GM21367 (cell line): ENCODE measurements at regions not wholly inside any gene's neighbourhood (a gene's known extent, or its start where the extent isn't known, plus 50 kb on each side); places are given as distances from the start of the nearest gene placed in this dataset.
"Not testable (repeated sequence)": the region's sequence is repeated elsewhere in the genome, so short reads cannot be mapped to it uniquely, and the experiment has no call there.

Source experiments
- ATAC-seq: cut with Tn5 transposase; IDR thresholded peaks from one replicate; pipeline ENCODE4 v1.9.1; 2021; ENCODE audit not compliant: unreplicated experiment

DNA sequence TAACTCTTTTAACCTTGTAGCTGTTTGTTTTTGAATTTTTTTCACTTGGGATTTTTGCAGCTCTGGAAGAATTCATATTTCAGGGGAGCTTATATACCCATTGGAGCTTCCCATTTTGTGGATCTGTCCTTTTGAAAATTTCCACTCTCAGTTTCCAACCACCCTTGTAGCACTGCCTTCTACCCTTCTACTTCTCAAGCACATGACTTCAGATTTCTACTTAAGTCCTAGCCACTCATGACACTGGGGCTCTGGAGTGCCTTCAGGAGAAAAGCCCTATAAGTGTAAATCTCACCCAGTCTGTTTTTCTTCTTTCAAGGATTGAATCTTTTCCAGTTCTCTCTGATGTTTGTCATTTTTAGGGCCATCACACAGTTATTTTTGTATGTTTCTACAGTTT lies 283.7 kb upstream of the KCNH7 start:
- no peak for ATAC-seq

DNA sequence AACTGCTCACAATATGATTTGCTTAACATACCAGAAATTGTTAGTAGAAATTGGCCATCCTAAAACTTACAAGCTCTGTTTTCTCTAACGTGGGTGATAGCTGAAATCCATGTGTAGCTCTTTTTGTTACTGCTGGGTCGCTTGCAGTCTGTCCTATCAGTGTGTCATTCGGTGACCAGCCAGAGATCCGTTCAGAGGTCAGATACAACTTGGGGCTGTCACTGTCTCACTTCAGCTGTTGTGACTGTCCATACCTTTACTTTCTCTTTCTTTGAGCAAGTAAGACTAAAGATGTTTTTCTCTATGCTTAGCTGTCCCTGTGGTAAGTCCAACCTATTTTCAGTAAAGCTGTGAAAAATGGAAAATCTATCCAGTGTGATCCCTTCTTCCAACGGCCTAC lies 282.9 kb upstream of the KCNH7 start:
- no peak for ATAC-seq

DNA sequence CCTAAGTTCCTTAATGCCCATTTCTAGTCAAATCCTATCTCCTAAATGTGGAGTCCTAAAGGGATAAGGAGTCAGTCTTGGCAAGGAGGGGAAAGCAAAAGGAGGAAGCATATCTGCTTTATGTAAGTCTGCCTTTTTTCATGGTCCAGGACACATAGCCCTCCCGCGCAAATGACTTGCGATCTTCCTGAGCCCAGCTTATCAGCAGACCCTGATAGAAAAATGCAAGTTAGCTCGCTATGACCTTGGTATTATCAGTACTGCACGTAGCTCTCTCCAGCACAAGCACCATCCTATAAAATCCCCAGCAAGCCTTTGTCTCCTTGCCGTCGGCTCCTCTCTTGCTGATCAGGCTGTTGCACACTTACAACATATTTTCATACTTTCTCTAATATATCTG lies 281.4 kb upstream of the KCNH7 start:
- no peak for ATAC-seq

DNA sequence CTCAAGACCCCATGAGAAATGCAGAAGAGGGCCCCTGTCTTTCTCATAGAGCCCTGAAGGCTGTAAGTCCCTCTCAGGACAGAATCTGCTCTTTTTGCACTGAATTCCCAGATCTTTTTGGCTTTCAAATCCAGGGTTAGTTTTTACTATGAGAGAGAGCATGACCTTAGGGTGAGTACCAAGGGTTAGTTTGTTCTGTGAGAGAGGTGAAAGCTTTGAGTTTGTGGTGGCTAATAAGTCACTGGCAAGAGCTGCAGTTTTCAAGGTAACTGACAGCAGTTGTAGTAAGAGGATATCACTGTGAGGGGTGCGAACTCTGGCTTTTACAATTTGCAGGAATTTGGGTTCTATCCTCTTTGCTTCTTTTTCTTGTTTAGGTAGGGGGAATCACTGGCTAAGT lies 248.4 kb upstream of the KCNH7 start:
- no peak for ATAC-seq

DNA sequence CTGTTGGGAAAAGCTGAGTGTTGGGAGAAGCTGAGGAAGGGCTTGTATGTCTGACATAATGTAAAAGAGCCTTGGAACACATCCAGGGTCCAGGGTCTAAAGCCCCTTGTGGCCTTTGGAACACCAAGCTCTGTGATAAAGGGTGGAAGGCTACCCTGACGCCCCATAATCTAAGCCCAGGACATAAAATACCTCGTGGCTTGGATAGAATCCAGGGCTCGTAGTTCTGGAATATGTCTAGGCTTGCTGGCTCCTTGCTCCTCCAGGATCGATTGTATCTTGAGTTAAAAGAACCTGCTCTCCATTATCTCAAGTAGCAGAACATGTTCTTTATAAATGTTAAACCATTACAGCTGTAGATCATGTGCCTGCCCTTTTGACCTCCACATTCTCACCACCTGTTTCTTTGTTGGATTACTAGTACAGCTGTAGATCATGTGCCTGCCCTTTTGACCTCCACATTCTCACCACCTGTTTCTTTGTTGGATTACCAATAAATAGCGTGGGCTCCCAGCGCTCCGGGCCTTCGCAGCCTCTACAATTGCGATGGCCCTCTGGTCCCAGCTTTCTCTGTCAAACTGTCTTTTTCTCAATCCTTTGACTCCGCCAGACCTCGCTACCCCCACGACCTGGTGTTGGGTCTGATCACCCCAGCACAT lies 246.9 kb upstream of the KCNH7 start:
- not testable (repeated sequence) for ATAC-seq

DNA sequence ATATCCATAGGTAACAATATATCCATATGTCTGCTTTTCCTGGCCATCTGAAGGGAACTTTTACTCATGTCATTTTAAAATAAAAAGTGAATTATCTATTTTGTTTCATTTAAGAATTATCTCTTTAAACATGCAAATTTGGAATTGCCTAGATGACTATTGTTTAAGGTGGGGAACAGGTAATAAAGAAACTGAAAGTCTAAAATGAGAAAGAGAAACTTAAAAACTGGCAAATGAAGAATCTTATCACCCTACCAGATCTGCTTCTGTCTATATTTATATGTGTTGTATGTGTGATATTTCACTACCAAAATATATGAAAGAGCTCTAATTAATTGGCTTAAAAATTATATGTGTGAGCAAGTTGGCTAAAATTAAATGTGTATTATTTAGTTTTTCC lies 243.2 kb upstream of the KCNH7 start:
- no peak for ATAC-seq

DNA sequence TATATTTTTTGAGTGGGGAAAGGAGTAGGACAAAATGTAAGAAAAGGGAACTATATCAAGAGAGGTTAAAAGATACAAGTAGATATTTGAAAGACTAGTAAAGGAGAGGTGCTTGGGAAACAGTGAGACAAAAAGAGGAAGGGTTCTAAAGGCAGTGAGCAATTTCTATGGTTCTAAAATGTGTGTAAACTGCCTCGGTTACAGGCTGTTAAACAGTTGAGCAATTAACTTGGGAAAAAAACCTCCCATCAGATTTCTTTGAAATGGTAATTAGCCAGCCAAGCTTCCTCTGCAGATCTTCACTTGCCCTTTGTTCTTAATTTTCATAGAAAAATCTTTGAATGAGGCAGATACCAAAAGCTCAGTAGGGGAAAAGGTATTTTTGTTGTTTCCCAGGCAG lies 238.7 kb upstream of the KCNH7 start:
- no peak for ATAC-seq

DNA sequence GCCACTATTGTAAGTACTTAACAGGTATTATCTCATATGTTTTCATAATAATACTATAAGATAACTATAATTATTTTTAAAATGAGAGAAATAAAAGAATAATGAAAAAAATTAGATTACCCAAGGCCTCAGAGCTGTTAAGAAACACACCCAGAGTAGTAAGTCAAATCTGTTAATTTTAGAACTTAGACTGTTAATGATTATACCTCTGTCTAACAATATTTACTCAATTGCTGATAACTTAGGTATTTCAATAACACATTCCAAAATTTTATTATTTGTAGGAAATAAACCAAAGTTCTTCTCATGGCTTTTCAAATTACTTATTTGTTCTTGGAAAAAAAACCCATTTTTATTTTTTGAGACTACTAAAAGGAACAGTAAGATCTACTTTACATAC lies 227.5 kb upstream of the KCNH7 start:
- no peak for ATAC-seq

DNA sequence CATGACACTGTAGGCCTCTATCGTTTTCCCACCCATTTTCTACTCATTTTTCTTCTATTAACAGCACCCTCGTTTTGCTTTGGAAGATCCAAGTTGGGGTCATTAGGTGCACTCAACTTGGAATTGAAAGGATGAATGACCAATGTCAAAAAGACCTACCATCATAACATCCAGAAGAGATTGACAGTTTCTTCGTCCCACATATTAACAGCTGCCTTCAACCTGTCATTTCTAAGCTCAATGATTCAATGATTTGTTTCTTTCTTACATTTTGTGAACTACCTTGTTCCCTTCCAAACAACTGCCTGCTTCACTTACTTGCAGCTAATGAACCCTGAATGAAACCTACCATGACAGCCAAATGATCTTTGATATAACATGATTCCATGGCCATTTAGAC lies 224.0 kb upstream of the KCNH7 start:
- no peak for ATAC-seq

DNA sequence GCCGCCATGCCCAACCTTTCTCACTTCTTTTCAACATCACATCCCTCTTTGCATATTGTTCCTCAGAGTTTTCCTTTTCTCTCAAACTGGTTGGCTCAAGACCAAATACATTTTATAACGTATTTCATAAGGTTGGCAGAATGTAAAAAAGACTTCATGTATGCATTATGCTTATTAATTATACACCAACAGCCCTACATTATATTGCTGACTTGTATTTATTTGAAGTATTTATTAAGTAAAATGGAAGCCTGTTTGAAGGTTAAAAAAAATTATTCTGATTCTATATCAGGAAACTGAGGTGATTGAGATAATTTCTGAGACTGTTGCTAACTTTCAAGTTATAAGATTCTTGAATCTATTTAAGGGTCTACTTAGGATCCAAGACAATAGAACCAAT lies 208.0 kb upstream of the KCNH7 start:
- ATAC-seq = no peak

DNA sequence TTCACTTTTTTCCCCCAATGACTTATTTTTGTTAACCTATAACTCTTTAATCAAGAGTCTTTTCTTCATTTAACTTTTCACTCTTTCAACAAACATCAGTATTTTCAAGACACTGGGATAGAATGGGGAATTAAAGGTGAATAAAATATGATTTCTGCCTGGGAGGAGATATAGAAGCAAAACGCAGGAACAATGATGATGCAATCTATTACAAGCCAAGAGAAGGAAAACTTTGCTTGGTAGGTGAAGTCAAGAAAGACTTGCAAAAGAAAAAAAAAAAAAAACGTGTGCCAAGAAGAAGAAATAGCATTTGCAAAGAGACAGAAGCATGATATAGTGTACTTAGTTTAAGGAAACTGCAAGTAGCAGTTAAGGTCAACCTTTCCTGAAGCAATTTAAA lies 207.3 kb upstream of the KCNH7 start:
- no peak for ATAC-seq

DNA sequence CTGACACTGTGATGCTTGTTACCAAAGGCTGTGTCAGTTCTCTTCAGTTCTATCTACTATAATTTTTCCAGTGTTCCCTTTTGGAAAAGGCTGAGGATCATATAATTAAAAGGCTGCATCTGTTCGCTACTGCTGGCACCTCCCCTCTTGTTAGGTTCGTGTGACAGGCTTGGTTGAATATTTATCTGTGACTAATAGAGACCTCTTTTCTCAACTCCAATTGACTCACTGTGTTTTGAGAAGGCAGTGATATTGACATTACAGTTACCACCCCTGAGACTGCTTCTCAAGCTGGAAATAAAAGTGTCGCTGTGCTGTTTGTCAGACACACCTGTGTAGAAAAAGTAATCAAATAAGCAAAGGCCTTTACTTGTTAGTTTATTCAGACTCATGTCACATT lies 205.5 kb upstream of the KCNH7 start:
- no peak for ATAC-seq

DNA sequence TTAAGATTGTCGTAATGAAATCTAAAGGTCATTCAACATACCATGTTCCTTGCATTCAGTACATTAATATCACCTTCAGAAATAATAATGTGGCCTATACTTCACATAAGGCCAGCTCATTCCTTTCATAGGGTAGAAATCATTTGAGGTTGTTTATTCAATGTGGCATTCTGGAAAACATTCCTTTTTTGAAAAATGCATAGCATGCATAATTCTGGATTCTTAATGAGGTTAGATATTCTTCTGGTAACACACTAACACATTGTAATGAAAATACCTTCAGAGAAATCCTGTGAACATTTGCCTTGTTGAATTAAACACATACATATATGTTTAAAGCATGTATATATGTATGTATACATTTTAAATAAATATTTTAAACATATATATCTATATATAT lies 204.6 kb upstream of the KCNH7 start:
- ATAC-seq = no peak

DNA sequence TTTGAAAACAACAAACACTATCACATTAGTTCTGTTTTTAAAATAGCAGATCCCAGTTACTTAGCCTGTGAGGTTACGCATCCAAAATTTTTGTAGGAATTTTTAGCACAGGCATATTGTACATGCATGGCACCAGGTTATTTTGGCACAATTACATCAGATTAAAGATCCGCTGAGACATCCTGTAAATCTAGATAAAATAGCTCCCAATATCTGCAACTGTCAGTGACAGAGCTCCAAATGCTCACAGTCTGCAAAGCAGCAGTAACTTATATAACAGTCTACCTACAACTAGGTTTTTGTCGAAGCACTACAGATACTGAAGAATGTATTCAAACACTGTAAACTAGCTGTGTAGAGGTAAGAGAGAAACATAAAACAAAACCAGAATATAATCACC lies 200.7 kb upstream of the KCNH7 start:
- ATAC-seq = no peak

DNA sequence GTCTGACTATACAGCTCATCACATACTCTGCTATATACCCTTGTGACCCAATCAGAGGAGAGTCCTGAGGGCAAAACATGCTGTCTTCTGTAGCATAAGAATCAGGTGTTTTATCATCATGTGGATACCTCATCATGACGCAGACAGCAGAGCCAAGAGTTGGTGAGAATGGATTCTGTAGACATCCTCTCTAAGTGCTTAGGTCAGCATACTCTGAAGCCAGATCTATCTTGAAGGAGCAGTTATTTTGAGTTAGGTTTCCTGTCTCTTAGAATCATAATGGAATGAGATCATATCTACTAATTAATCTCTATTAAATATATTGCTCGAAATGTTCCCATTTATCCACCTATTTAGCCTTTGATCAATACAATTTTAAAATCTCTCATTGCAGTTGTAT lies 190.2 kb upstream of the KCNH7 start:
- ATAC-seq = no peak

DNA sequence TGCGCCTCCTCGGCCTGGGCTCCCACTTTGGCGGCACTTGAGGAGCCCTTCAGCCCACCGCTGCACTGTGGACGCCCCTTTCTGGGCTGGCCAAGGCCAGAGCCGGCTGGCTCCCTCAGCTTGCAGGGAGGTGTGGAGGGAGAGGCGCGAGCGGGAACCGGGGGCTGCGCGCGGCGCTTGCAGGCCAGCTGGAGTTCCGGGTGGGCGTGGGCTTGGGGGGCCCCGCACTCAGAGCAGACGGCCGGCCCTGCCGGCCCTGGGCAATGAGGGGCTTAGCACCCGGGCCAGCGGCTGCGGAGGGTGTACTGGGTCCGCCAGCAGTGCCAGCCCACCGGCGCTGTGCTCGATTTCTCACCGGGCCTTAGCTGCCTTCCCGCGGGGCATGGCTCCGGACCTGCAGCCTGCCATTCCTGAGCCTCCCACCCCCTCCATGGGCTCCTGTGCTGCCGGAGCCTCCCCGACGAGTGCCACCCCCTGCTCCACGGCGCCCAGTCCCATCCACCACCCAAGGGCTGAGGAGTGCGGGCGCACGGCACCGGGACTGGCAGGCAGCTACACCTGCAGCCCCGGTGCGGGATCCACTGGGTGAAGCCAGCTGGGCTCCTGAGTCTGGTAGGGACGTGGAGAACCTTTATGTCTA lies 187.7 kb upstream of the KCNH7 start:
- ATAC-seq = not testable (repeated sequence)

DNA sequence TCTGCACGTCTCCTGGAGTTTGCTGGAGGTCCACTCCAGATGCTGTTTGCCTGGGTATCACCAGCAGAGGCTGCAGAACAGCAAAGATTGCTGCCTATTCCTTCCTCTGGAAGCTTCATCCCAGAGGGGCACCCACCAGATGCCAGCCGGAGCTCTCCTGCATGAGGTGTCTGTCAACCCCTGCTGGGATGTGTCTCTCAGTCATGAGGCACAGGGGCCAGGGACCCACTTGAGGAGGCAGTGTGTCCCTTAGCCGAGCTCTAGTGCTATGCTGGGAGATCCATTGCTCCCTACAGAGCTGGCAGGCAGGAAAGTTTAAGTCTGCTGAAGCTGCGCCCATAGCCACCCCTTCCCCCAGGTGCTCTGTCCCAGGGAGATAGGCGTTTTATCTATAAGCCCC lies 178.3 kb upstream of the KCNH7 start:
- not testable (repeated sequence) for ATAC-seq

DNA sequence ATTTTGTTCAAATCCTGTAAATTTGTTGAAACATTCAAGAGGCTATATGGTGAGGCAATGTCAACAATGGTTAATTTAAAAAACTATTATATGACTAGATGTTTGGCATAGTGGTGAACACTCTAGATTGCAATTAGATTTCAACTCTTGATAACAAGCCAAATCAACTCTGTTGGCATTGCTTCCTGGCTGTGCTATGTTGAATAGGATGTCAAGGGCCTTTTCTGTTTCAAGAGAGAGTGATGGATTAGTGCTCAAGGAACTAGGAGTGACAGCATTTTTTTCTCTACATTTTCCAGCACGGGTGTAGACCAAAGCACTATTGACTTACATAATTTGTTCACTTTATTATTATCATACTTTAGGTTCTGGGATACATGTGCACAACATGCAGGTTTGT lies 172.4 kb upstream of the KCNH7 start:
- ATAC-seq = no peak

DNA sequence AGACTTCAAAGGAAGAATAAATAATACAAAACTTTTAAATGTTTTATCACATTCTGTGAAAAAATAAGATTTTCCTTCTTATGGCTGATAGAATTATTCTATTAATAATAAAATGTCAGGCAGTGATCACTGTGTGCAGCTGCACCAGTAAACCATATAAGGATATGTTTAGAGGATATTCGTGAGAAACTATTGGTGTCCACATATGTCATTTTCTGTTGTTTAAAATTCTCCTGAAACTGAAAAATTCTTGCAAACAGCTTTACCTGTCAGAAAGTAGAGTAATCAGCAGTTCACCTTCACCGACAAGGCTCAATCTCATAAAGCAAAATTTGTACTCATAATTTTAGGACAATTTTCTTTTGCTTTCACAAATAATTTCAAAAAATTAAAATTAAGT lies 170.1 kb upstream of the KCNH7 start:
- ATAC-seq = no peak

DNA sequence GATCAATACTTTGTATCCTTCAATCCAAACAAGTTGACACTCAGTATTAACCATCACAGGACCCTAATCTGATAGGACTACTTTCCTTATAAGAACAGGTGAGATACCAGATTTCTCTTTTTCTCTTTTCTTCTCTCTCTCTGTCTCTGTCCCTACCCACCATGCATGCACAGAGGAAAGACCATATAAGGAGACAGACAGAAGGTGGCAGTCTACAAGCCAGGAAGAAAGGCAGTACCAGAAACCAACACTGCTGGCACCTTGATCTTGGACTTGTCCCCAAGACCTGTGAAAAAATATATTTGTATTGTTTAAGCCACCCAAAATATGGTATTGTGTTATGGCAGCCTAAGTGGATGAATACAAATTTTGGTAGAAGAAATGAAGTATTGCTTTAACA lies 156.2 kb upstream of the KCNH7 start:
- ATAC-seq = no peak

DNA sequence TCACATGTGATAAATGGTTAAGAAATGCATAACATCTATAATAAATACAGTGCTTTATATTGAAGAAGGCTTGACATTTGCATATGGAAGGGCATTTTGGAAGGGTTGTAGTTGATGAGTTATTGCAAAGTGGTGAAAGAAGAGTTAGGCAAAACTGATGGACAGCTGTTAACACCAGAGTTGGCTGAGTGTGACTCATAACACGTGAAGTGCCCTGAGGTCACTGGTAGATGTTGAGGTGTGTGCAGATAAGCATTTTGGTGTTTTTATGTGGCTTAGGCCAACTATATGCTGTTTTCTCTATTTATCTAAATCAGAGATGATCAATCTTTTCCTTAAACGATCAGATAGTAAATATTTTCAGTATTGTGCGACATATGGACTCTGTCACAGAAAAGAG lies 154.3 kb upstream of the KCNH7 start:
- ATAC-seq = no peak

DNA sequence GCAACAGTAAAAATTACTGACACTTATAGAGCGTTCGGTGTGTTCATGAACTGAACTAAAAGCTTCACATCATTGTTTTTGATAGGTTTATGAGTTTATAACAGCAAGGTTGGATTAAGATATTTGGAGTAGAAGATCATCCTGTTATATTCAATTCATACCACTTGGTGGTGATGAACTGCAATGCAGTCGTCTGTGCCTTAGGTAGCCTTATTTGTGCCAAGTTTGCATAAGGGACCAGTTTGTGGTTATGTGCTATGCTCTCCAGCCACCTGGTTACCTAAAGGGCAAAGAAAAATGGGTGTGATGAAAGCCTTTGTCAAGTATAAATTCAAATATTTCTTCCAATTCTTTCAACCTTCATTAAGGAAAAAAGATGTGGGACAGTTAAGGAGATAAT lies 150.9 kb upstream of the KCNH7 start:
- no peak for ATAC-seq

DNA sequence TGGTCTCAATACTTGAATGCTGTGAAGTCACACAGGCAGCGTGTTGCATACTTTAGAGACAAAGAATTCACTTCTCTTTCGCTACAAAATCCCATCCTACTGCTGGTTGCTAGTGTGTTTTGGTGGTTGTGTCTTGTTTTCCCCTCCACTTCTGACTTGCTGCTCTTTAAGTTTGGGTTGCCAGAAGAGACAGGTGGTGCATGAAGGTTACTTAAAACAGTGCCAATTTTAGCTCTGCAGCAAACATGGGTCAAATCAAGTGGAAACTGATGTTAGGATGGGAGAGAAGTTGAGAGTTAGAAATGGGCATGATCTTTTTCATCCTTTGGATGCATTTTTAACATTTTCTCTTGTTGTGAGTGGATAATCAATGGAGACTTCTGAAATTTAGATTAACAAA lies 136.2 kb upstream of the KCNH7 start:
- ATAC-seq = no peak
